GM19395 (cell line): ENCODE measurements at regions not wholly inside any gene's neighbourhood (a gene's known extent, or its start where the extent isn't known, plus 50 kb on each side); places are given as distances from the start of the nearest gene placed in this dataset.

Experiments
- ATAC-seq: cut with Tn5 transposase; IDR thresholded peaks from one replicate; pipeline ENCODE4 v1.9.1; 2021; ENCODE audit warnings: mild to moderate bottlenecking, moderate library complexity; ENCODE audit not compliant: unreplicated experiment

DNA sequence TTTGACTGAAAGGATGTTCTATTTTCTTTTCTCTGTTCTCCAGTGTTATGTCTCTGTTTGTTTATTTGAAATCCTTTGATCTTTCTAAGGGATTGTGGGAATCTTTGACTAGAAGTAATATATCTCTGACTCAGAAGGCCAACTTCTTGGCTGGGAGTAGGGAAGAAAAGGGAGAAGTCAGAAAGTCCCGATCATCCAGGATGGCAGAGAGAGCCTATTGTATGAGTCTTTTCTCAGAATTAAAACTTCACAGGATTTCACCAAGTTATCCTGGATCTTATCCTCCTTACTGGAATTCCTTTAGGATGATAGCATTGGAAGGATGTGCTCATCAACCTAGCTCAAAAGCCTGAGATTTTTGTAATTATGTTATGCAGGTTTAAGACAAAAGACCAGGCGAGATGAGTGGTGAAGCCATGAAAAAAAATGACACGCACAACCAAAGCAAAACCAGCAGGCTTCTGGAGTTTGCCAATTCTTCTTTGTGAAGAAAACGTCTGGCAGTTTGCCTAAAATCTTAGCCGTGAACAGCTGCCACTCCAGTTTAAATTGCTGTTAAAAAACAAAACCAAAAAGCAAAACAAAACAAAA lies 383.6 kb upstream of the SMIM21 start:
- no peak for ATAC-seq

- ATAC-seq, result no peak
Observed at GRCh38 chr18:75810516-75810915, 383.0 kb upstream of the SMIM21 start.

GRCh38 chr18:75809926-75810255 lies 382.4 kb upstream of the SMIM21 start:
- ATAC-seq, result no peak

GRCh38 chr18:75809151-75809925 lies 381.8 kb upstream of the SMIM21 start:
- no peak for ATAC-seq

DNA sequence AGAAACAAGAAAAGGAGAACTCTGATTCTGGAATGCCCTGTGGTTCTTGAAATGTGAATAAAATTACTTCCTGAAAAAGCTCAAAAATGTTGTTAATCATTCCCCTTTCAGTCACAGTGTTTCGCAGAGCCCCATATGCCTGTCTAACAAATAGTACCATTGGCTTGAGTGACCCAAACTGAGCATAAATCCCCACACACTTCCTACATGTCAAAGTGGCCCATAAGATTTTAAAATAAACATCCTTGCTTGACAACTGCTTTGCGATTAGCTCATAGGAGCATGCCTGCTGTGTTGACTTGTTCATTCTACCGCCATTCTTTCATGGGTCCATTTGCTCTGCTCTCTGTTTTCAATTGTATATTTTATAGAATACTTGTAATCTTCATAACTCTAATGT lies 377.8 kb upstream of the SMIM21 start:
- ATAC-seq, result no peak

- ATAC-seq, result no peak
Observed at GRCh38 chr18:75802681-75803080, 375.2 kb upstream of the SMIM21 start.

DNA sequence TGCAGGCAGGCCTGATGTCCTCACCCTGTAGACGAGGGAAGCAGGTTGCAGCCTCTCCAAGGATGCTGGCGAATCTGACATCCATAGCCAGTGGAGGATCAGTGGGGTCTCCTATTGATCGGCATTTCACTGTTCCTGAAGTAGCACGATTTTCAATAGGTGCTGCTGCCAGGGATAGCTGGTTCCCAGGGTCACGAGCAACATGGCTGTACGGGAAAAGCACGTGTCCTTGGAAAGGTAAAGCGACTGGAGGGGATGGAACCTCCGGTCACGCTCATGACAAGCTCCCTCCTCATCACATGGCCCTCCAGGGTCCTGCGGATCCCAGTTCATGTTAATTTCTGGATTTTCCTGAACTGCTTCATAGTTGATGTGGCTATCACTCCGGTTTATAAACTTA lies 373.7 kb upstream of the SMIM21 start:
- ATAC-seq, result no peak

- ATAC-seq, result no peak
Observed at GRCh38 chr18:75800331-75800648, 372.8 kb upstream of the SMIM21 start.

- no peak for ATAC-seq
Observed at GRCh38 chr18:75799449-75800330, 372.2 kb upstream of the SMIM21 start.

DNA sequence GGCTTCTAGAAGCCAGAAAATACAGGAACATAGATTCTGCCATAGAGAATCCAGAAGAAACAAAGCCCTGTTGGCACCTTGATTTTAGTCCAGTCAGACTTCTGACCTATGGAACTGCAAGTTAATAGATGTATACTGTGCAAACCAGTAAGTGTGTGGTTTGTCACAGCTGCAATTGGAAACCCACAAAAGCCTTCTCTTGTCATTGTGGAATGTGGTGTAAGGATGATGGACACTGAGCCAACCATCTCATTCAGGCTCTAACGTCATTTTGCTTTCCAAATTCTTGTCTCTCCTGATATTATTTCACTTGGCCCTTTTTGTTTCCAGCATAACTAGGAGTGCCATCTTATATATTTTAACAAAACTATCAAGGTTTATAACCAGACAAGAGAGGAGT lies 369.5 kb upstream of the SMIM21 start:
- no peak for ATAC-seq

GRCh38 chr18:75790796-75791195 lies 363.3 kb upstream of the SMIM21 start:
- no peak for ATAC-seq

DNA sequence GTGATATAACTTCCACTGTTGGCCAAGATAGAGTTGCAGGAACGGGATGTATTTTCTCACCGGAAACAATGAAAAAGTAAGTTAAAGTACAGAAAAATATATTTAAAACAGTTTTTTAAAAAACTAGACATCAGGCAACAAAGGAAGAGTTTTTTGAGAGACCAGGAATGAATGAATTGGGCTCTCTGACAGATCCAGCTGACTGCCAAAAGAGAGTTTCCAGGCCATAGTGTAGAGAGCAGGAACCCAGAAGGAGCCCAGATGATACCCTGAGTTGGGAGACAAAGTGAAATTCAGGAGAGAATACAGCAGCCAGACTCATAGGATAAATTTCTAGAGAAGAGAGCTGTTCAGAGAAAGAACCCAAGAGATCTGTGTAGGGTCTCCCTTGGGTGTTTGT lies 362.6 kb upstream of the SMIM21 start:
- no peak for ATAC-seq

DNA sequence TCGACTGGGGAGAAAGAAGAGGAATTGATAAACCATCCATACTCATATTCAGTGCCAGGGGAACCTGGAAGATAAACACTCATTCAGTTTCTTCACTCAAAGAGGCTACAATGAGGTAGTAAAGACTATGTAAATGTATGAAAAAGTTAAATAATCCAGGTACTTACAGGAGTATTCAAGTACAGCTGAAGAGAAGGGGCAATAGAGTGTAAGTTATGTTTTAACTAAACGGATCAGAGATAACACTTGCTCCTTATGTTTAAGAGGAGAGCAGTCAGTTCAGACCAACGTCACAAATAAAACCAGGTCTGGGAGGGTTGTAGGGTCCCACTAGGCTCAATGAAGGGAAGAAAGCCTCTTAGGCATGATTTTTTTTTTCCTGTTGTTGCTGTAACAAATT lies 358.3 kb upstream of the SMIM21 start:
- ATAC-seq, result no peak

DNA sequence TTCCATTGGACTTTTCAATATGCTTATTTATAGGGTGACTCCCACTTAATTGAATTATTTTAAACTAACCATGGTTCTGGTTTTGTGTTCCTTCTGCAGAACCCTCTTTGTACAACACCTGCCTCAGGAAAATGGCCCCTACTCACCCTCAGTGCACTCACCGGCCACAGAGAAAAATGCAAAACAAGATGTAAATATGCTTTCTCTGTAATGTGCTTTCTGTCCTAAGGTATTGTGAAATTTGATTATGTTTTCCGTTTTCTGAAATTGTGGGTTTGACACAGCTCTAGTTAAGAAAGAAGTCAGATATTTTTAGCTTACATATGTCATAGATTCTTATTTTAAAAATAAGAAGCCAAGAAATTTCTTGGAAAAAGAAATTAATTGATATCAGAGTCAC lies 357.7 kb upstream of the SMIM21 start:
- no peak for ATAC-seq

GRCh38 chr18:75784390-75784789 lies 356.9 kb upstream of the SMIM21 start:
- ATAC-seq, result no peak

DNA sequence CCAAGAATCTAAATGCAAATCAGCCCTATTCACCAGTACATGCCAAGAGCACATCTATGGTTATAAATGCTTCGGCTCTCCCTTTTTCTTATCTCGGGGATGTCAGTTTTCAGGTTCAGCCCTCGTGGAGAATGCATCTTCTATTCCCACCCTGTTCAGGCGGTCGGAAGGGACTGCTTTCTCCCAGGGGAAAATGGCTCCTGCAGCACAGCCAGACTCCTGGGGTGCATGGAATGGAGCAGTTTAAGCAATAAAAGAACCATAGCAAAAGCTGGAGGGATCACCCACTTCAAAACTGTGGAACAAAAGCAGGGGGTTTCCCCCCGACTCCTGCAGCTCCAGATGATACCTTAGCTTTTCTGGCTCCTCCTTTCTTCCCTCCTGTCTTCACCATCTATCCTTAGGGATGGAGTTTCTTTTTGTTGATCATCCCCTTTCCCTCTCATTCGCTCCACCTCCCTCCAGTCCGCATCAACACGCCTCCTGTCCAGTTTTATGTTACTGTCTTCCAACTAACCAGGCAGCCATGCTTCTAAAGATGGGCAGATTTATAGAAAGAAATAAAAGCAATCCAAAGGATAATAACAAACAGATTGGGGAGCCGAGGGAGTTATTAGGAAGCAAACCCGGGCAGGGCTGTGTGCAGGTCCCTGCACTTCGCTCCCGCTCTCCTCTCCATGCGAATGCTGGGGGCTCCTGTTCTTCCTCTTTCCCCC lies 356.2 kb upstream of the SMIM21 start:
- no peak for ATAC-seq

GRCh38 chr18:75782826-75783225 lies 355.3 kb upstream of the SMIM21 start:
- ATAC-seq, result no peak

GRCh38 chr18:75782204-75782603 lies 354.7 kb upstream of the SMIM21 start:
- ATAC-seq, result no peak

DNA sequence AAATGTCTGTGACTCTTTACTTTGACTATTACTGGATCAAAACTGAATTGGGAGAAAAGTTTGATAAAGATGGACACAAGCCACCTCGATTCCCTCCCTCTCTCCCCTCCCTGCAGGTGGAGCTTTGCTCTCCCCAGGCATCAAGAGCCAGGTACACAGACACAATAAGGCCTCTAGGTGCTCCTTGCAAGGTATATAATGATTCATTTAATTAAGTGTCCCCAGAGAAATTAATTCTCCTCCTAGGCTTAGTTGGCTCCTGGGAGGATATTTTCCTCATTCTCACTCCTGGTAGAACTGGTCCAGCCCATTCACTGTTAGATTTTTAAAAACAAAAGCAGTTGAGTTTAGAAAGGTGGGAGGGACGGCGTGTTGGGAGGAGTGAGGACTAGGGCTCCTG lies 352.4 kb upstream of the SMIM21 start:
- ATAC-seq, result no peak

- no peak for ATAC-seq
Observed at GRCh38 chr18:75779450-75779849, 351.9 kb upstream of the SMIM21 start.

- no peak for ATAC-seq
Observed at GRCh38 chr18:75777630-75778029, 350.1 kb upstream of the SMIM21 start.
